Caco-2 (cell line): ENCODE measurements at regions not wholly inside any gene's neighbourhood (a gene's known extent, or its start where the extent isn't known, plus 50 kb on each side); places are given as distances from the start of the nearest gene placed in this dataset.
A peak's percentile ranks its signal among the peaks of the same experiment; 100 is the strongest.
"Not testable (repeated sequence)": the region's sequence is repeated elsewhere in the genome, so short reads cannot be mapped to it uniquely, and the experiment has no call there.

Source experiments
- BruUV-seq: library from RNA; stranded (reverse); fragments of 400-500 nt; replicated peaks from 2 replicates; lab custom pipeline; 2021; lab: Mats Ljungman, UMichigan
- CTCF ChIA-PET: fragments of 300-600 bp; sonication (Branson Sonifier 250); formaldehyde crosslinking; loops from one replicate; lab custom pipeline; 2022; ENCODE audit warnings: antibody characterized with exemption; lab: Charles Lee
- POLR2A ChIA-PET: fragments of 300-600 bp; sonication (Branson Sonifier 250); formaldehyde crosslinking; loops from one replicate; lab custom pipeline; 2022; ENCODE audit warnings: antibody characterized with exemption; lab: Charles Lee
- DNase-seq, 2 experiments: peaks; one replicate each; pipeline versions ENCODE4 v3.0.0 to v3.0.0-alpha.2; 2020 to 2022
- H3K27me3 ChIP-seq: replicated peaks from 2 replicates; pipeline ENCODE4 v1.6.0; 2011; ENCODE audit warnings: low read length; ENCODE audit not compliant: control insufficient read depth, insufficient read depth
- H3K36me3 ChIP-seq: 2 replicates; pipeline ENCODE4 v1.5.1; 2011; ENCODE audit warnings: low read length; ENCODE audit not compliant: control insufficient read depth, insufficient read depth
- H3K4me1 ChIP-seq: fragments of 250-450 bp; sonication (Bioruptor Pico); 2 replicates; pipeline ENCODE4 v1.5.1; 2020; ENCODE audit warnings: mild to moderate bottlenecking
- H3K4me3 ChIP-seq: 2 replicates; pipeline ENCODE4 v1.5.1; 2011; ENCODE audit warnings: low read depth, mild to moderate bottlenecking, control low read depth, low read length
- H3K9me3 ChIP-seq: fragments of 250-450 bp; sonication (Bioruptor Pico); 2 replicates; pipeline ENCODE4 v1.5.1; 2020; ENCODE audit warnings: mild to moderate bottlenecking, moderate library complexity
- H3K27ac Mint-ChIP-seq: one replicate; pipeline ENCODE4 v1.8.0; 2022; ENCODE audit warnings: mixed read lengths; ENCODE audit not compliant: unreplicated experiment
- H3K27me3 Mint-ChIP-seq: one replicate; pipeline ENCODE4 v1.8.0; 2022; ENCODE audit warnings: mixed read lengths; ENCODE audit not compliant: insufficient read depth, unreplicated experiment
- H3K36me3 Mint-ChIP-seq: one replicate; pipeline ENCODE4 v1.8.0; 2022; ENCODE audit warnings: mild to moderate bottlenecking, mixed read lengths; ENCODE audit not compliant: insufficient read depth, unreplicated experiment
- H3K4me1 Mint-ChIP-seq: one replicate; pipeline ENCODE4 v1.8.0; 2022; ENCODE audit warnings: low read depth, mixed read lengths; ENCODE audit not compliant: unreplicated experiment
- H3K4me3 Mint-ChIP-seq: one replicate; pipeline ENCODE4 v1.8.0; 2022; ENCODE audit warnings: mild to moderate bottlenecking, moderate library complexity, mixed read lengths; ENCODE audit not compliant: unreplicated experiment
- H3K9me3 Mint-ChIP-seq: one replicate; pipeline ENCODE4 v1.8.0; 2022; ENCODE audit warnings: mixed read lengths; ENCODE audit not compliant: unreplicated experiment
- intact Hi-C: fragments of 100-400 bp; cut with micrococcal nuclease; formaldehyde crosslinking; loops from one replicate; pipeline ENCODE4 v1.10.0; 2022; ENCODE audit not compliant: unreplicated experiment
- TF ChIP-seq, protein P1 (sequence below), 2 experiments: fragments of 200-600 bp in 1 of 2; IDR thresholded peaks; 1 replicate in 1 of 2; 2 replicates in 1 of 2; pipeline versions ENCODE4 v1.5.1 to v1.8.0; 2011 to 2022; ENCODE audit warnings: antibody characterized with exemption in 1 of 2, control low read depth in 1 of 2, inconsistent platforms in 1 of 2, low read depth in 1 of 2, low read length in 1 of 2, mild to moderate bottlenecking in 1 of 2, moderate library complexity in 1 of 2; ENCODE audit not compliant: insufficient read depth in 1 of 2, severe bottlenecking in 1 of 2, unreplicated experiment in 1 of 2

GRCh38 chr2:207230261-207231105 lies 64.7 kb upstream of the KLF7 start:
- TF ChIP-seq, protein P1, sequence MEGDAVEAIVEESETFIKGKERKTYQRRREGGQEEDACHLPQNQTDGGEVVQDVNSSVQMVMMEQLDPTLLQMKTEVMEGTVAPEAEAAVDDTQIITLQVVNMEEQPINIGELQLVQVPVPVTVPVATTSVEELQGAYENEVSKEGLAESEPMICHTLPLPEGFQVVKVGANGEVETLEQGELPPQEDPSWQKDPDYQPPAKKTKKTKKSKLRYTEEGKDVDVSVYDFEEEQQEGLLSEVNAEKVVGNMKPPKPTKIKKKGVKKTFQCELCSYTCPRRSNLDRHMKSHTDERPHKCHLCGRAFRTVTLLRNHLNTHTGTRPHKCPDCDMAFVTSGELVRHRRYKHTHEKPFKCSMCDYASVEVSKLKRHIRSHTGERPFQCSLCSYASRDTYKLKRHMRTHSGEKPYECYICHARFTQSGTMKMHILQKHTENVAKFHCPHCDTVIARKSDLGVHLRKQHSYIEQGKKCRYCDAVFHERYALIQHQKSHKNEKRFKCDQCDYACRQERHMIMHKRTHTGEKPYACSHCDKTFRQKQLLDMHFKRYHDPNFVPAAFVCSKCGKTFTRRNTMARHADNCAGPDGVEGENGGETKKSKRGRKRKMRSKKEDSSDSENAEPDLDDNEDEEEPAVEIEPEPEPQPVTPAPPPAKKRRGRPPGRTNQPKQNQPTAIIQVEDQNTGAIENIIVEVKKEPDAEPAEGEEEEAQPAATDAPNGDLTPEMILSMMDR (IDR thresholded peaks at IDR 0.05; ENCODE audit: insufficient read depth in 1 of 2, low read depth in 1 of 2, low read length in 1 of 2, severe bottlenecking in 1 of 2, unreplicated experiment in 1 of 2) = peak; percentile 67 to 76
- H3K36me3 ChIP-seq = no peaks in the 10 kb centered on the region
- H3K4me3 ChIP-seq = no peak overlapping the region
- H3K4me1 ChIP-seq = no peaks in the 10 kb centered on the region
- intact Hi-C loops = loop anchor here (5.0 kb wide), 1 partner anchor 242 kb away; no protein-coding TSS in a partner anchor
- H3K9me3 ChIP-seq = no peaks in the 10 kb centered on the region
- no peak overlapping the region for H3K27ac Mint-ChIP-seq
- no peaks in the 10 kb centered on the region for H3K27me3 ChIP-seq
- H3K36me3 Mint-ChIP-seq = no peaks in the 10 kb centered on the region
- POLR2A ChIA-PET = no interaction called here
- no TSS peak for BruUV-seq
- H3K27me3 Mint-ChIP-seq = peaks cover 10% of the 10 kb centered on the region
- H3K4me1 Mint-ChIP-seq = no peaks in the 10 kb centered on the region
- peaks cover 10% of the 10 kb centered on the region for H3K9me3 Mint-ChIP-seq
- H3K4me3 Mint-ChIP-seq = no peak overlapping the region
- CTCF ChIA-PET = no interaction called here
- DNase-seq = peak in 1 of 2 experiments; percentile 59

- H3K27ac Mint-ChIP-seq = no peak overlapping the region
Observed at GRCh38 chr2:207231106-207231865, 65.5 kb upstream of the KLF7 start.

DNA sequence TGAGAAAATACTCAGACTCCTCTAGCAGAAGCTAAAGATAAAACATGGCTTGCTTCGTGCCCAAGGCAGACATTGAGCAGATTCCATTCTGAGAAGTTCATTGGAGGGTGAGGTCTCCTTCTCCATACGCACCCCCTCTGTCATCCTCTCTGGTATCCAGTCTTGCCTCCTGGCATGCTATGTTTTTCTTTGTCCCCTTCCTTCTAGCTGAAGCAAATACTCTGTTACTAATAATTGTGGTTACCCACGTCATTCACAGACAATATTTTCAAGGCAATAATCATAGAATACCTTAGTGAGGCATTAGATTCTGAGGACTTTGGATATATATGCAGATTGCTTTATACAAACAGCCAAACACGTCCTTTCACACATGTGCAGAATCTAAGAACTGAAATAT lies 66.2 kb upstream of the KLF7 start:
- H3K27ac Mint-ChIP-seq = no peak overlapping the region
- POLR2A ChIA-PET = no interaction called here

More at GRCh38 chr2:207231106-207231865, 65.5 kb upstream of the KLF7 start:
- no peaks in the 10 kb centered on the region for H3K36me3 ChIP-seq
- BruUV-seq = no TSS peak
- Mint-ChIP-seq H3K27me3 (peaks cover 10% of the 10 kb centered on the region), H3K4me3 (no peak overlapping the region), H3K36me3 (no peaks in the 10 kb centered on the region), H3K9me3 (peaks cover 10% of the 10 kb centered on the region), H3K4me1 (no peaks in the 10 kb centered on the region)
- ChIA-PET POLR2A (no interaction called here), CTCF (no interaction called here)
- TF ChIP-seq, protein P1 (IDR thresholded peaks at IDR 0.05; ENCODE audit: insufficient read depth in 1 of 2, low read depth in 1 of 2, low read length in 1 of 2, severe bottlenecking in 1 of 2, unreplicated experiment in 1 of 2) = no peak
- H3K27me3 ChIP-seq = no peaks in the 10 kb centered on the region
- H3K4me3 ChIP-seq = no peak overlapping the region
- intact Hi-C loops = loop anchor here (5.0 kb wide), 1 partner anchor 241 kb away; no protein-coding TSS in a partner anchor
- H3K4me1 ChIP-seq = no peaks in the 10 kb centered on the region
- H3K9me3 ChIP-seq = no peaks in the 10 kb centered on the region
- no peak for DNase-seq

DNA sequence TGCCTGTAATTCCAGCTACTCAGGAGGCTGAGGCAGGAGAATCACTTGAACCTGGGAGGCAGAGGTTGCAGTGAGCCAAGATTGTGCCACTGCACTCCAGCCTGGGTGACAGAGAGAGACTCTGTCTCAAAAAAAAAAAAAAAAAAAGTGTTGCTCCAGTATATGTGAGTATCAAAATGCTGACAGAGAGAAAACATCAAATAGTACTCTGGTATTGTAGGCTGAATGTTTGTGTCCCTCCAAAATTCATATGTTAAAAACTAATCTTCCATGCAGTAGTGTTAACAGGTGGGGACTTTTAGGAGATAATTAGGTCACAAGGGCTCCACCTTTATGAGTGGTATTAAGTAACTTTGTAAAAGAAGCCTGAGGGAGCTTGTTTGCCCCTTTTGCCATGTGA lies 67.4 kb upstream of the KLF7 start:
- H3K9me3 ChIP-seq, BruUV-seq, H3K9me3 Mint-ChIP-seq, H3K36me3 Mint-ChIP-seq, DNase-seq, H3K4me3 ChIP-seq, H3K4me1 ChIP-seq, H3K4me1 Mint-ChIP-seq, H3K27ac Mint-ChIP-seq, POLR2A ChIA-PET, H3K4me3 Mint-ChIP-seq, H3K36me3 ChIP-seq, H3K27me3 ChIP-seq: not testable (repeated sequence)
- CTCF ChIA-PET = interaction anchor here (0.6 kb wide), 1 partner anchor 120 kb away, joined by 3 read pairs; no protein-coding TSS in a partner anchor
- intact Hi-C loops = loop anchor here (5.0 kb wide), 1 partner anchor 239 kb away; no protein-coding TSS in a partner anchor
- H3K27me3 Mint-ChIP-seq = peaks cover 10% of the 10 kb centered on the region

More for the DNA sequence above, 66.2 kb upstream of the KLF7 start:
- TF ChIP-seq, protein P1 (IDR thresholded peaks at IDR 0.05; ENCODE audit: insufficient read depth in 1 of 2, low read depth in 1 of 2, low read length in 1 of 2, severe bottlenecking in 1 of 2, unreplicated experiment in 1 of 2) = no peak
- CTCF ChIA-PET = no interaction called here
- H3K27me3 ChIP-seq = no peaks in the 10 kb centered on the region
- no TSS peak for BruUV-seq
- H3K4me1 ChIP-seq = no peaks in the 10 kb centered on the region
- no peak for DNase-seq
- no peak overlapping the region for H3K4me3 ChIP-seq
- H3K4me1 Mint-ChIP-seq = no peaks in the 10 kb centered on the region
- peaks cover 10% of the 10 kb centered on the region for H3K9me3 Mint-ChIP-seq
- peaks cover 10% of the 10 kb centered on the region for H3K27me3 Mint-ChIP-seq
- H3K4me3 Mint-ChIP-seq = no peak overlapping the region
- H3K9me3 ChIP-seq = no peaks in the 10 kb centered on the region
- H3K36me3 Mint-ChIP-seq = no peaks in the 10 kb centered on the region
- no peaks in the 10 kb centered on the region for H3K36me3 ChIP-seq
- intact Hi-C loops = loop anchor here (5.0 kb wide), 1 partner anchor 240 kb away; no protein-coding TSS in a partner anchor
